ENCODE measurements at regions not wholly inside any gene's neighbourhood (a gene's known extent, or its start where the extent isn't known, plus 50 kb on each side); places are given as distances from the start of the nearest gene placed in this dataset.

GRCh38 chr18:11553098-11553940 lies 56.1 kb upstream of the SLC35G4 start:
- WGBS (ENCODE audit: insufficient coverage), result 82% methylated on average over 2 of the region's 8 CpGs
- Mint-ChIP-seq H3K36me3 (no peaks in the 10 kb centered on the region), H3K27me3 (peaks cover 10 to 11% of the 10 kb centered on the region in 2 donors), H3K4me1 (peaks cover 4 to 5% (median 5%) of the 10 kb centered on the region in 3 donors), H3K27ac (no peak overlapping the region), H3K9me3 (no peaks in the 10 kb centered on the region), H3K4me3 (no peak overlapping the region)
- H3K4me1 ChIP-seq (ENCODE audit: control insufficient read depth in 1 of 2, extremely low read depth in 1 of 2, insufficient read depth in 2 of 2, low read length in 2 of 2), result no peaks in the 10 kb centered on the region
- ChIA-PET POLR2A (interaction anchor here in 1 of 2 donors (0.6 kb wide), 1 partner anchor 245 kb away, joined by 3 read pairs; no protein-coding TSS in a partner anchor), CTCF (interaction anchor here (0.5 to 1.6 kb wide), 8 partner anchors 31 to 993 kb away, joined by 3 to 7 read pairs (median 4); no protein-coding TSS in a partner anchor)
- peak in 11 of 35 experiments; percentile 4 to 63 (median 12) for DNase-seq
- peak in 1 of 4 experiments; percentile 58 for ATAC-seq (replicated peaks in 1 of 4)
- no peaks in the 10 kb centered on the region for H3K36me3 ChIP-seq (ENCODE audit: control insufficient read depth in 2 of 2, extremely low read depth in 1 of 2, insufficient read depth in 1 of 2, low read length in 1 of 2)
- no peak overlapping the region for H3K4me3 ChIP-seq (ENCODE audit: control insufficient read depth in 1 of 2, extremely low read depth in 1 of 2, low read length in 1 of 2)
- no peaks in the 10 kb centered on the region for H3K9me3 ChIP-seq
- H3K27ac ChIP-seq (ENCODE audit: low read length), result no peak overlapping the region
- peaks cover 0 to 6% of the 10 kb centered on the region in 2 experiments for H3K27me3 ChIP-seq (replicated peaks in 1 of 2; ENCODE audit: control insufficient read depth in 2 of 2, extremely low read depth in 1 of 2, insufficient read depth in 2 of 2, low read length in 1 of 2)

DNA sequence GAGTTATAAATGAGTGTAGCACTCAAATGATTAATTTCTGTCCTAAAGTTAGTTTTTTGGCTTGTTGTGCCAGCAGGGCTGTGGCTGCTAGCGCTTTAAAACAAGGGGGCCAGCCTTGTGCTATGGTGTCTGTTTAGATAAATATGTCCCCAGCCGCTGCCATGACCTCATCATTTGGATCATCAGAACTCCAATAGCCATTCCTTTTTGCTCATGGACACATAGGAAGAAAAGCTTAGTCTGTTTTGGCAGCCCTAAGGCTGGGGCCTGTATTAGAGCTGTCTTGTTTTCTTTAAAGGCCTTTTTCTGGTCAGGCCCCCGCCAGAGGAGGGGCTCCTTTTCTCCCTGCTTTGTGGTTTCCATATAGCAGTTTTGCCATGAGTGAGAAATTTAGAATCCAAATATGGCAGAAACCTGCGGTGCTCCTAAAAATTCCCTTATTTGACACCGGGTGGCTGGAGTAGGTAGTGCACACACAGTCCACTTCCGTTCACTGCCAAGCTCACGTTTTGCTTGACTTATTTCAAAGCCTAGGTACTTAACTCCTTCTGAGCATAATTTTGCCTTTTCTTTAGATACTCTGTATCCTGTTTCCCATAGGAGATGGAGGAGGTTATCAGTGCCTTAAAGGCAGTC lies 60.4 kb upstream of the SLC35G4 start:
- ChIA-PET CTCF (no interaction called here), POLR2A (no interaction called here)
- no peak overlapping the region for H3K4me3 Mint-ChIP-seq
- H3K27ac Mint-ChIP-seq, result no peak overlapping the region
- no peak overlapping the region for H3K4me3 ChIP-seq (ENCODE audit: control insufficient read depth in 1 of 2, extremely low read depth in 1 of 2, low read length in 1 of 2)
- peaks cover 7% of the 10 kb centered on the region for H3K9me3 ChIP-seq
- no peak overlapping the region for H3K27ac ChIP-seq (ENCODE audit: low read length)
- peaks cover 5 to 11% of the 10 kb centered on the region in 2 donors for H3K27me3 Mint-ChIP-seq
- DNase-seq (no peak), ATAC-seq (replicated peaks in 1 of 4) (no peak)
- H3K36me3 ChIP-seq (ENCODE audit: control insufficient read depth in 2 of 2, extremely low read depth in 1 of 2, insufficient read depth in 1 of 2, low read length in 1 of 2), result no peaks in the 10 kb centered on the region
- peaks cover 4 to 5% (median 5%) of the 10 kb centered on the region in 3 donors for H3K4me1 Mint-ChIP-seq
- H3K9me3 Mint-ChIP-seq, result peaks cover 3 to 18% (median 16%) of the 10 kb centered on the region in 3 donors
- H3K4me1 ChIP-seq (ENCODE audit: control insufficient read depth in 1 of 2, extremely low read depth in 1 of 2, insufficient read depth in 2 of 2, low read length in 2 of 2), result no peaks in the 10 kb centered on the region
- H3K36me3 Mint-ChIP-seq, result no peaks in the 10 kb centered on the region
- H3K27me3 ChIP-seq (replicated peaks in 1 of 2; ENCODE audit: control insufficient read depth in 2 of 2, extremely low read depth in 1 of 2, insufficient read depth in 2 of 2, low read length in 1 of 2), result peaks cover 0 to 9% of the 10 kb centered on the region in 2 experiments
- WGBS (ENCODE audit: insufficient coverage), result 100% methylated on average over 2 of the region's 7 CpGs

DNA sequence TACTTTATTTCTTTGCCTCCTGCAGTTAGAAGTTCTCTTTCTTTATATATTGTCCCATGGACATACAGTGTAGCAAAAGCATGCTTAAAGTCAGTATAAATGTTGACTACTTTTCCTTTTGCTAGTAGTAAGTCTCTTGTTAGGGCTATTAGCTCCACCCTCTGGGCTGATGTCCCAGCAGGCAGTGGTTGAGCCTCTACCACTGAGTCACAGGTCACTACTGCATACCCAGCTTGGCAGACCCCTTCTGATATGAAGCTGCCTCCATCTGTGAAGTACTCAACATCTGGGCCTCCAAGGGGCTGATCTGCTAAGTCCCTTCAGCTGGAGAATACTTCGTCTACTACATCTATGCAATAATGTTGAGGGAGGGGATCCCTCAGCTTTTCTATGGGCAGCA lies 61.0 kb upstream of the SLC35G4 start:
- POLR2A ChIA-PET, result no interaction called here
- DNase-seq, result no peak

GRCh38 chr18:11544060-11544633 lies 65.2 kb upstream of the SLC35G4 start:
- no peak overlapping the region for H3K4me3 Mint-ChIP-seq
- Histone ChIP-seq H3K27me3 (replicated peaks in 1 of 2; ENCODE audit: control insufficient read depth in 2 of 2, extremely low read depth in 1 of 2, insufficient read depth in 2 of 2, low read length in 1 of 2) (peaks cover 0 to 7% of the 10 kb centered on the region in 2 experiments), H3K9me3 (peaks cover 7% of the 10 kb centered on the region), H3K27ac (ENCODE audit: low read length) (no peak overlapping the region), H3K4me1 (ENCODE audit: control insufficient read depth in 1 of 2, extremely low read depth in 1 of 2, insufficient read depth in 2 of 2, low read length in 2 of 2) (no peaks in the 10 kb centered on the region), H3K36me3 (ENCODE audit: control insufficient read depth in 2 of 2, extremely low read depth in 1 of 2, insufficient read depth in 1 of 2, low read length in 1 of 2) (no peaks in the 10 kb centered on the region), H3K4me3 (ENCODE audit: control insufficient read depth in 1 of 2, extremely low read depth in 1 of 2, low read length in 1 of 2) (no peak overlapping the region)
- no peaks in the 10 kb centered on the region for H3K36me3 Mint-ChIP-seq
- ChIA-PET CTCF (no interaction called here), POLR2A (no interaction called here)
- WGBS (ENCODE audit: insufficient coverage), result 100% methylated on average over 3 of the region's 4 CpGs
- DNase-seq (no peak), ATAC-seq (replicated peaks in 1 of 4) (no peak)
- H3K27me3 Mint-ChIP-seq, result peaks cover 5% of the 10 kb centered on the region in 2 donors
- H3K9me3 Mint-ChIP-seq, result peaks cover 4 to 27% (median 20%) of the 10 kb centered on the region in 3 donors
- no peak overlapping the region for H3K27ac Mint-ChIP-seq
- H3K4me1 Mint-ChIP-seq, result no peaks in the 10 kb centered on the region

More for the DNA sequence above, 61.0 kb upstream of the SLC35G4 start:
- Histone ChIP-seq H3K4me1 (ENCODE audit: control insufficient read depth in 1 of 2, extremely low read depth in 1 of 2, insufficient read depth in 2 of 2, low read length in 2 of 2) (no peaks in the 10 kb centered on the region), H3K27me3 (replicated peaks in 1 of 2; ENCODE audit: control insufficient read depth in 2 of 2, extremely low read depth in 1 of 2, insufficient read depth in 2 of 2, low read length in 1 of 2) (peaks cover 0 to 9% of the 10 kb centered on the region in 2 experiments), H3K36me3 (ENCODE audit: control insufficient read depth in 2 of 2, extremely low read depth in 1 of 2, insufficient read depth in 1 of 2, low read length in 1 of 2) (no peaks in the 10 kb centered on the region), H3K4me3 (ENCODE audit: control insufficient read depth in 1 of 2, extremely low read depth in 1 of 2, low read length in 1 of 2) (no peak overlapping the region), H3K27ac (ENCODE audit: low read length) (no peak overlapping the region), H3K9me3 (peaks cover 7% of the 10 kb centered on the region)
- H3K27me3 Mint-ChIP-seq, result peaks cover 4 to 9% of the 10 kb centered on the region in 2 donors
- H3K27ac Mint-ChIP-seq, result no peak overlapping the region
- ATAC-seq (replicated peaks in 1 of 4), result no peak
- CTCF ChIA-PET, result no interaction called here
- H3K4me1 Mint-ChIP-seq, result peaks cover 2 to 3% (median 3%) of the 10 kb centered on the region in 3 donors
- no peak overlapping the region for H3K4me3 Mint-ChIP-seq
- H3K36me3 Mint-ChIP-seq, result no peaks in the 10 kb centered on the region
- H3K9me3 Mint-ChIP-seq, result peaks cover 4 to 23% (median 18%) of the 10 kb centered on the region in 3 donors
- WGBS (ENCODE audit: insufficient coverage), result no CpG with 5 or more reads among the region's 1 CpG

DNA sequence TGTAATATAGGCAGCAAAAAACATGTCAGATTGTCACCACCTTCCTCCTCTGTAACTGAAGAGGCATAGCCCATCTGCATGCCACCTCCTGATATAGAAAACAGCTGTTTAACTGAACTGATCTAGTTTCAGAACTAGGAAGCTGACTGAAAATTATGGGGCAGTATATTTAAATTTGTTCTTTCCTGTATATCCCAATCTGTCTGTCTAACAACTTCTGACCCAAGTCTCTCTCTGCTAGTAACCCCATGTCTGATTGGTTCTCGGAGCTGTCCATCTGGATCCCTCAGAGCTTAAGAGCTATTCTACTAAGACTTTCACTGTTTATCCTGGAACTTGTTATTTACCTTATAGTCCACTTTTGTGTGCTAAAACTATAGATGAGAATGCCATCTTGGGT lies 68.2 kb upstream of the SLC35G4 start:
- no peak for ATAC-seq (replicated peaks in 1 of 4)
- POLR2A ChIA-PET, result no interaction called here
- peaks cover 4 to 27% (median 20%) of the 10 kb centered on the region in 3 donors for H3K9me3 Mint-ChIP-seq
- no peaks in the 10 kb centered on the region for H3K36me3 Mint-ChIP-seq
- peaks cover 3 to 5% of the 10 kb centered on the region in 2 donors for H3K27me3 Mint-ChIP-seq
- no CpG with 5 or more reads among the region's 1 CpG for WGBS (ENCODE audit: insufficient coverage)
- H3K4me3 Mint-ChIP-seq, result no peak overlapping the region
- H3K36me3 ChIP-seq (ENCODE audit: control insufficient read depth in 2 of 2, extremely low read depth in 1 of 2, insufficient read depth in 1 of 2, low read length in 1 of 2), result no peaks in the 10 kb centered on the region
- H3K27ac Mint-ChIP-seq, result no peak overlapping the region
- no peak overlapping the region for H3K27ac ChIP-seq (ENCODE audit: low read length)
- no peak overlapping the region for H3K4me3 ChIP-seq (ENCODE audit: control insufficient read depth in 1 of 2, extremely low read depth in 1 of 2, low read length in 1 of 2)
- H3K4me1 Mint-ChIP-seq, result no peaks in the 10 kb centered on the region
- DNase-seq, result no peak
- no peaks in the 10 kb centered on the region for H3K4me1 ChIP-seq (ENCODE audit: control insufficient read depth in 1 of 2, extremely low read depth in 1 of 2, insufficient read depth in 2 of 2, low read length in 2 of 2)
- peaks cover 0 to 3% of the 10 kb centered on the region in 2 experiments for H3K27me3 ChIP-seq (replicated peaks in 1 of 2; ENCODE audit: control insufficient read depth in 2 of 2, extremely low read depth in 1 of 2, insufficient read depth in 2 of 2, low read length in 1 of 2)
- H3K9me3 ChIP-seq, result peaks cover 7% of the 10 kb centered on the region
- CTCF ChIA-PET, result interaction anchor here in 1 of 2 donors (0.7 kb wide), 1 partner anchor 308 kb away, joined by 3 read pairs; no protein-coding TSS in a partner anchor

- Histone ChIP-seq H3K4me3 (ENCODE audit: control insufficient read depth in 1 of 2, extremely low read depth in 1 of 2, low read length in 1 of 2) (no peak overlapping the region), H3K27me3 (replicated peaks in 1 of 2; ENCODE audit: control insufficient read depth in 2 of 2, extremely low read depth in 1 of 2, insufficient read depth in 2 of 2, low read length in 1 of 2) (peaks cover 0 to 4% of the 10 kb centered on the region in 2 experiments), H3K36me3 (ENCODE audit: control insufficient read depth in 2 of 2, extremely low read depth in 1 of 2, insufficient read depth in 1 of 2, low read length in 1 of 2) (no peaks in the 10 kb centered on the region), H3K4me1 (ENCODE audit: control insufficient read depth in 1 of 2, extremely low read depth in 1 of 2, insufficient read depth in 2 of 2, low read length in 2 of 2) (no peaks in the 10 kb centered on the region), H3K9me3 (no peaks in the 10 kb centered on the region), H3K27ac (ENCODE audit: low read length) (no peak overlapping the region)
- Mint-ChIP-seq H3K27me3 (peaks cover 0 to 3% of the 10 kb centered on the region in 2 donors), H3K36me3 (no peaks in the 10 kb centered on the region), H3K27ac (no peak overlapping the region), H3K4me3 (no peak overlapping the region), H3K9me3 (peaks cover 0 to 6% (median 0%) of the 10 kb centered on the region in 3 donors), H3K4me1 (no peaks in the 10 kb centered on the region)
- 94% methylated on average over 12 of the region's 13 CpGs for WGBS (ENCODE audit: insufficient coverage)
- POLR2A ChIA-PET, result no interaction called here
- no peak for ATAC-seq (replicated peaks in 1 of 4)
- DNase-seq, result no peak
- CTCF ChIA-PET, result no interaction called here
Measured at GRCh38 chr18:11533942-11534496, 75.4 kb upstream of the SLC35G4 start.

Data from T-cell (primary cell).